Activated naive CD8-positive, alpha-beta T cell treated with anti-CD3 and anti-CD28 coated beads, Interleukin-2, amount 10 ng/mL, durations not matched to agents 7 days and 5 days (primary cell): ENCODE measurements at regions not wholly inside any gene's neighbourhood (a gene's known extent, or its start where the extent isn't known, plus 50 kb on each side); places are given as distances from the start of the nearest gene placed in this dataset.
"Not testable (repeated sequence)": the region's sequence is repeated elsewhere in the genome, so short reads cannot be mapped to it uniquely, and the experiment has no call there.

Experiments used
- ATAC-seq: fragments of 150-1000 bp; cut with Tn5 transposase; one replicate; pipeline ENCODE4 v1.10.0; 2021; ENCODE audit warnings: low read depth, moderate library complexity
- POLR2A ChIA-PET: fragments of 350-600 bp; sonication (Branson Sonifier 250); formaldehyde crosslinking; loops from one replicate; lab custom pipeline; 2021; ENCODE audit warnings: antibody characterized with exemption; lab: Charles Lee
- DNase-seq: peaks from one replicate; pipeline ENCODE4 v3.0.0; 2021
- H3K27ac Mint-ChIP-seq: one replicate; pipeline ENCODE4 v1.8.0; 2022; ENCODE audit warnings: mild to moderate bottlenecking, mixed read lengths
- H3K27me3 Mint-ChIP-seq: one replicate; pipeline ENCODE4 v1.8.0; 2022; ENCODE audit warnings: mild to moderate bottlenecking, moderate library complexity, mixed read lengths
- H3K36me3 Mint-ChIP-seq: one replicate; pipeline ENCODE4 v1.8.0; 2021; ENCODE audit warnings: mild to moderate bottlenecking, mixed read lengths
- H3K4me1 Mint-ChIP-seq: one replicate; pipeline ENCODE4 v1.8.0; 2021; ENCODE audit warnings: mixed read lengths
- H3K4me3 Mint-ChIP-seq: one replicate; pipeline ENCODE4 v1.8.0; 2022; ENCODE audit warnings: mild to moderate bottlenecking, moderate library complexity, mixed read lengths
- H3K9me3 Mint-ChIP-seq: one replicate; pipeline ENCODE4 v1.8.0; 2021; ENCODE audit warnings: mixed read lengths

- H3K4me1 Mint-ChIP-seq, result no peaks in the 10 kb centered on the region
- H3K9me3 Mint-ChIP-seq, result no peaks in the 10 kb centered on the region
- DNase-seq (no peak), ATAC-seq (no peak)
- POLR2A ChIA-PET, result no interaction called here
- H3K4me3 Mint-ChIP-seq, result no peak overlapping the region
- no peaks in the 10 kb centered on the region for H3K36me3 Mint-ChIP-seq
- H3K27me3 Mint-ChIP-seq, result no peaks in the 10 kb centered on the region
- no peak overlapping the region for H3K27ac Mint-ChIP-seq
Measured at GRCh38 chr4:66805582-66805981, 739.7 kb downstream of the CENPC start.

- ATAC-seq (no peak), DNase-seq (no peak)
- POLR2A ChIA-PET, result no interaction called here
- no peaks in the 10 kb centered on the region for H3K36me3 Mint-ChIP-seq
- H3K27ac Mint-ChIP-seq, result no peak overlapping the region
- H3K27me3 Mint-ChIP-seq, result no peaks in the 10 kb centered on the region
- no peaks in the 10 kb centered on the region for H3K4me1 Mint-ChIP-seq
- no peak overlapping the region for H3K4me3 Mint-ChIP-seq
- H3K9me3 Mint-ChIP-seq, result no peaks in the 10 kb centered on the region
Measured at GRCh38 chr4:66804979-66805378, 740.3 kb downstream of the CENPC start.

GRCh38 chr4:66797608-66798007 is 747.7 kb downstream of the CENPC start:
- POLR2A ChIA-PET, result no interaction called here
- ATAC-seq, result no peak
- Mint-ChIP-seq H3K4me3 (no peak overlapping the region), H3K36me3 (no peaks in the 10 kb centered on the region), H3K27ac (no peak overlapping the region), H3K4me1 (no peaks in the 10 kb centered on the region), H3K27me3 (no peaks in the 10 kb centered on the region), H3K9me3 (no peaks in the 10 kb centered on the region)
- DNase-seq, result no peak

- POLR2A ChIA-PET, result no interaction called here
- Mint-ChIP-seq H3K27ac (no peak overlapping the region), H3K4me1 (no peaks in the 10 kb centered on the region), H3K27me3 (no peaks in the 10 kb centered on the region), H3K36me3 (no peaks in the 10 kb centered on the region), H3K4me3 (no peak overlapping the region), H3K9me3 (no peaks in the 10 kb centered on the region)
- DNase-seq, result no peak
- ATAC-seq, result no peak
Measured at GRCh38 chr4:66795724-66796123, 749.6 kb downstream of the CENPC start.

- Mint-ChIP-seq H3K27ac (no peak overlapping the region), H3K4me1 (no peaks in the 10 kb centered on the region), H3K9me3 (no peaks in the 10 kb centered on the region), H3K27me3 (no peaks in the 10 kb centered on the region), H3K4me3 (no peak overlapping the region), H3K36me3 (no peaks in the 10 kb centered on the region)
- ATAC-seq, result no peak
- POLR2A ChIA-PET, result no interaction called here
- no peak for DNase-seq
Measured at GRCh38 chr4:66794390-66795034, 750.8 kb downstream of the CENPC start.

GRCh38 chr4:66791686-66792085 is 753.6 kb downstream of the CENPC start:
- DNase-seq, result no peak
- no peak for ATAC-seq
- H3K4me3 Mint-ChIP-seq, result no peak overlapping the region
- POLR2A ChIA-PET, result no interaction called here
- H3K36me3 Mint-ChIP-seq, result no peaks in the 10 kb centered on the region
- H3K9me3 Mint-ChIP-seq, result no peaks in the 10 kb centered on the region
- no peaks in the 10 kb centered on the region for H3K27me3 Mint-ChIP-seq
- no peak overlapping the region for H3K27ac Mint-ChIP-seq
- H3K4me1 Mint-ChIP-seq, result no peaks in the 10 kb centered on the region

GRCh38 chr4:66785479-66785878 is 759.8 kb downstream of the CENPC start:
- ATAC-seq (no peak), DNase-seq (no peak)
- Mint-ChIP-seq H3K4me1 (no peaks in the 10 kb centered on the region), H3K27ac (no peak overlapping the region), H3K36me3 (no peaks in the 10 kb centered on the region), H3K27me3 (no peaks in the 10 kb centered on the region), H3K4me3 (no peak overlapping the region), H3K9me3 (no peaks in the 10 kb centered on the region)
- POLR2A ChIA-PET, result no interaction called here

GRCh38 chr4:66782751-66783150 is 762.6 kb downstream of the CENPC start:
- POLR2A ChIA-PET, H3K9me3 Mint-ChIP-seq, H3K27ac Mint-ChIP-seq, H3K4me3 Mint-ChIP-seq, H3K36me3 Mint-ChIP-seq, DNase-seq, H3K27me3 Mint-ChIP-seq, H3K4me1 Mint-ChIP-seq, ATAC-seq: not testable (repeated sequence)

- Mint-ChIP-seq H3K4me1 (no peaks in the 10 kb centered on the region), H3K27ac (no peak overlapping the region), H3K27me3 (no peaks in the 10 kb centered on the region), H3K9me3 (peaks cover 1% of the 10 kb centered on the region), H3K4me3 (no peak overlapping the region), H3K36me3 (no peaks in the 10 kb centered on the region)
- POLR2A ChIA-PET, result no interaction called here
- ATAC-seq (no peak), DNase-seq (no peak)
Measured at GRCh38 chr4:66777097-66777496, 768.2 kb downstream of the CENPC start.

GRCh38 chr4:66769441-66769840 is 775.9 kb downstream of the CENPC start:
- POLR2A ChIA-PET, result no interaction called here
- ATAC-seq, result no peak
- H3K4me1 Mint-ChIP-seq, result no peaks in the 10 kb centered on the region

GRCh38 chr4:66767442-66767841 is 777.9 kb downstream of the CENPC start:
- Mint-ChIP-seq H3K4me3 (no peak overlapping the region), H3K27me3 (no peaks in the 10 kb centered on the region), H3K27ac (no peak overlapping the region), H3K9me3 (no peaks in the 10 kb centered on the region), H3K4me1 (no peaks in the 10 kb centered on the region), H3K36me3 (no peaks in the 10 kb centered on the region)
- POLR2A ChIA-PET, result no interaction called here
- DNase-seq (no peak), ATAC-seq (no peak)

More at GRCh38 chr4:66769441-66769840, 775.9 kb downstream of the CENPC start:
- no peak overlapping the region for H3K4me3 Mint-ChIP-seq
- no peak overlapping the region for H3K27ac Mint-ChIP-seq
- no peak for DNase-seq
- no peaks in the 10 kb centered on the region for H3K27me3 Mint-ChIP-seq
- H3K9me3 Mint-ChIP-seq, result no peaks in the 10 kb centered on the region
- no peaks in the 10 kb centered on the region for H3K36me3 Mint-ChIP-seq

GRCh38 chr4:66766557-66766956 is 778.7 kb downstream of the CENPC start:
- Mint-ChIP-seq H3K9me3 (no peaks in the 10 kb centered on the region), H3K27me3 (no peaks in the 10 kb centered on the region), H3K27ac (no peak overlapping the region), H3K36me3 (no peaks in the 10 kb centered on the region), H3K4me3 (no peak overlapping the region), H3K4me1 (no peaks in the 10 kb centered on the region)
- DNase-seq (no peak), ATAC-seq (no peak)
- POLR2A ChIA-PET, result no interaction called here

GRCh38 chr4:66750273-66750672 is 795.0 kb downstream of the CENPC start:
- no peaks in the 10 kb centered on the region for H3K27me3 Mint-ChIP-seq
- no peak for ATAC-seq
- POLR2A ChIA-PET, result no interaction called here

GRCh38 chr4:66746918-66747317 is 798.4 kb downstream of the CENPC start:
- DNase-seq, H3K27me3 Mint-ChIP-seq, POLR2A ChIA-PET, H3K4me1 Mint-ChIP-seq, H3K9me3 Mint-ChIP-seq, H3K27ac Mint-ChIP-seq, H3K4me3 Mint-ChIP-seq, ATAC-seq, H3K36me3 Mint-ChIP-seq: not testable (repeated sequence)

More at GRCh38 chr4:66750273-66750672, 795.0 kb downstream of the CENPC start:
- Mint-ChIP-seq H3K27ac (no peak overlapping the region), H3K36me3 (no peaks in the 10 kb centered on the region), H3K4me1 (no peaks in the 10 kb centered on the region), H3K9me3 (no peaks in the 10 kb centered on the region), H3K4me3 (no peak overlapping the region)
- no peak for DNase-seq

GRCh38 chr4:66741081-66741480 is 804.2 kb downstream of the CENPC start:
- H3K36me3 Mint-ChIP-seq, result no peaks in the 10 kb centered on the region
- ATAC-seq, result no peak
- no peaks in the 10 kb centered on the region for H3K27me3 Mint-ChIP-seq
- H3K4me1 Mint-ChIP-seq, result no peaks in the 10 kb centered on the region
- H3K27ac Mint-ChIP-seq, result no peak overlapping the region
- no peak for DNase-seq
- POLR2A ChIA-PET, result no interaction called here
- no peak overlapping the region for H3K4me3 Mint-ChIP-seq
- peaks cover 2% of the 10 kb centered on the region for H3K9me3 Mint-ChIP-seq
